GM21528 (cell line): ENCODE measurements at regions not wholly inside any gene's neighbourhood (a gene's known extent, or its start where the extent isn't known, plus 50 kb on each side); places are given as distances from the start of the nearest gene placed in this dataset.
"Not testable (repeated sequence)": the region's sequence is repeated elsewhere in the genome, so short reads cannot be mapped to it uniquely, and the experiment has no call there.

Source experiments
- ATAC-seq: cut with Tn5 transposase; IDR thresholded peaks from one replicate; pipeline ENCODE4 v1.9.1; 2021; ENCODE audit warnings: mild to moderate bottlenecking, moderate library complexity; ENCODE audit not compliant: unreplicated experiment, low FRiP score

- no peak for ATAC-seq
These were observed 1221.7 kb upstream of the SPRY2 start for GRCh38 chr13:81562598-81562997.

GRCh38 chr13:81551036-81551435 lies 1210.1 kb upstream of the SPRY2 start:
- ATAC-seq, result no peak

DNA sequence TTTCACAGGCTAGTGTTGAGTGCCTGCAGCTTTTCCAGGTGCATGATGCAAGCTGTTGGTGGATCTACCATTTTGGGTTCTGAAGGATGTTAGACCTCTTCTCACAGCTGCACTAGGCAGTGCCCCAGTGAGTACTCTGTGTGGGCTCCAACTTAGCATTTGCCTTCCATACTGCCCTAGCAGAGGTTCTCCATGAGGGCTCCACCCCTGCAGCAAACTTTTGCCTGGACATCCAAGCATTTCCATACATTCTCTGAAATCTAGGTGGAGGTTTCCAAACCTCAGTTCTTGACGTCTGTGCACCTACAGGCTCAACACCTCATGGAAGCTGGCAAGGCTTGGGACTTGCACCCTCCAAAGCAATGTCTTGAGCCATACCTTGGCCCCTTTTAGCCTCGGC lies 1205.4 kb upstream of the SPRY2 start:
- not testable (repeated sequence) for ATAC-seq

DNA sequence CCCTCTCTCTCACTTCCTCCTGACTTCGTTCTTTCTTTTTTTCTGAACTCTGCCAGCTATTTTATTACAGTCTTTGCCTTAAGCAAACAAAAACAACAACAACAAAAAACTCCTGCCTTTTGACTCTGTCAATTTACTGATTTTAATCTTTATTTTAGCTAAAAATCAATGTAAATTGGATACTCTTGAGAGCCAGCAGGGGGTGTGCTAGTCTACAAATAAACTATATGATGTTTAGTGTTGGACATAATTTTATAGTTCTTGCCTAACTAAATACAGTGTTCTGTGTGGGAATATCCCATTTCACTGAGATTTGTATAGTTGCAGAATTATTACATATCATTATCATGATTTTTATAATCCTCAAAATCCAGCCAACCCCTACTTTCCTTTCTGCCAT lies 1199.9 kb upstream of the SPRY2 start:
- ATAC-seq, result no peak

DNA sequence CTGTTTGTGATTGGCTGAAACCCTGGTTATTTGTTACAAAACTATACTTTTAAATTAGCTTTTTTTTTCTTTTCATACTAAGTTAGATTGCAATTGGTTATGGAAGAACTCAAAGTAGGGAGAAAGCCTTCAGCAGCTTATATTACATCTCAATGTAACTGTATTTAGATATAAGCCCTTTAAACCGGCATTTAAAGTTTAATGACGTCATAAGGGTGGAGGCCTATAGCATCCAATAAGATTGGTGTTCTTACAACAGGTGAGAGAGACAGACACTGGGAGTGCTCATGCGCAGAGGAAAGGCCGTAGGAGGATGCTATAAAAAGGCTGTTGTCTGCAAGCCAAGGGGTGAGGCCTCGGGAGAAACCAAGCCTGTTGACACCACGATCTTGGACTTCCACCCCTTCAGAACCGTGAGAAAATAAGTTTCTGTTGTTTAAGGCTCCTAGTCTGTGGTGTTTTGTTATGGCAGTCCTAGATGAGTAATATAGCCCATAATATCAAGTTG lies 1198.8 kb upstream of the SPRY2 start:
- ATAC-seq, result no peak

DNA sequence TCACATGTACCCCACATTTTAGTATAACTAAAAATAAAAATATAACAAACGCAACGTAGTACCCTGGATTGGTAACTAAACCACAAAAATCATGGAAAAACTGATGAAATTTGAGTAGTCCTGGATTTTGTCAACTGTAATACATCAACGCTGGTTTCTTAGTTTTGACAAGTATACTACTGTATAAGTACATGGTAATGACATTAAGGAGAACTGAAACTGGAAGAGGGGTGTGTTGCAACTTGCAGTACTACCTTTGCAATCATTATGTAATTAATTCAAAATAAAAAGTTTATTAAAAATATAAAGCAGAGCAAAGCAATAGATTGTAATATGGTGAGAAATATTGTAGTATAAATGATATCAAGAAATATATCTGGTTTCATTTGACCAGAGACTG lies 1158.0 kb upstream of the SPRY2 start:
- ATAC-seq, result no peak

GRCh38 chr13:81493144-81493543 lies 1152.2 kb upstream of the SPRY2 start:
- no peak for ATAC-seq

- no peak for ATAC-seq
These were observed 1151.5 kb upstream of the SPRY2 start for GRCh38 chr13:81492449-81492848.

GRCh38 chr13:81488021-81488420 lies 1147.1 kb upstream of the SPRY2 start:
- ATAC-seq, result no peak

DNA sequence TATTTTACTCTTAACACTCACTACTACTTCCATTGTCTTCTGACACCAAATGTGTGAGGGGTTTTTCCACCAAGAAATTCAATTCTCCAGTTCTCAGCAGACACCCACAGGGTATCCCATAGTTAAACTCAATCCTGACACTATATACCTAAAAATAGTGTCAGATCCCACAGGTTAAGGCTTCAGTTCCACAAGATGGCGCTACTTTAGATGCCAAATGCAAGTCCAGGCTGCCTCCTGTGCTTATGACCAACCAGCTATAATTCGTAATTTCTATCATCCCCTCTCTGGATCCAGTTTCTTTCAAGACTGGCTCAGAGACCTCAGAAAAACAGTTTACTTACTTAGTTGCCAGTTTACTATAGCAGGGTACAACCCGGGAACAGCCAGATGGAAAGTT lies 1146.2 kb upstream of the SPRY2 start:
- ATAC-seq, result no peak

DNA sequence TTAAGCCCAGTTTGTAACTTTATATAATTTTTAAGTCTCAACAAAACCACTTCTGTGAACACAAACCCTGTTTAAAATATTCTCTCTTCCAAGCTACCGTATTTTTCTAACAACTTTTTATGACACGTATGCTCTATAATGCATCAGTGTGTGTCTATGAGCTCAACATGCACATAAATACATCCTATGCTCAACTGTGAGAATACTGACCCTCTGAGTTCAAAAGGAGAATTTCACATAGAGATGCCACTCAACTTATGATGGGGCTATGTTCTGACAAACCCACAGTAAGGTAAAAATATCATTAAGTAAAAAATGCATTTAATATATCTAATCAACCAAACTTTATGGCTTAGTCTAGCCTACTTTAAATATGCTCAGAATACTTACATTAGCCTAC lies 1139.7 kb upstream of the SPRY2 start:
- ATAC-seq, result no peak

DNA sequence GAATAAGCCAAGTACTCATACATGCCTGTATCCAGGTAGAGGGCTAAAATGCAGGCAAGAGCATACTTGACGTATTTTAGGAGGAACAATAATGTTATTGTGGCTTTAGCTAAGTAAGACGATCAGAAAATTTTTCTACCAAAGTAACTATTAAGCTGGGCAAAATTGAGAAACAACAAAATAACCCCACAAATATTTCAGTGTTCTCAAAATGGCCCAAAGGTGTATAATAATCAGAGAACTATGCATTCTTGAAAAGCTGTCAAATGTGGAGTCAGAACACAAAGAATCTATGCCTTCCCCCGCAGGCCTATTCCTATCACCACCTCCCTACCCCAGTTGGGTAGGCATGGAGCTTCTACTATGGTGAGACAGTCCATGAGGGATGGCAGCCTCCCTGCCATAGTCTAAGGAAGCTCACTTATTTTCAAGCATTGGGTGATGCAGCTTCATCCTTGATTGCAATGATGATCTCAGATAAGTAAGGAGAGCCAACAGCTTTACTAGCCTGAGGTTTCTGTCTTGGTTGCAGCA lies 1132.5 kb upstream of the SPRY2 start:
- no peak for ATAC-seq

DNA sequence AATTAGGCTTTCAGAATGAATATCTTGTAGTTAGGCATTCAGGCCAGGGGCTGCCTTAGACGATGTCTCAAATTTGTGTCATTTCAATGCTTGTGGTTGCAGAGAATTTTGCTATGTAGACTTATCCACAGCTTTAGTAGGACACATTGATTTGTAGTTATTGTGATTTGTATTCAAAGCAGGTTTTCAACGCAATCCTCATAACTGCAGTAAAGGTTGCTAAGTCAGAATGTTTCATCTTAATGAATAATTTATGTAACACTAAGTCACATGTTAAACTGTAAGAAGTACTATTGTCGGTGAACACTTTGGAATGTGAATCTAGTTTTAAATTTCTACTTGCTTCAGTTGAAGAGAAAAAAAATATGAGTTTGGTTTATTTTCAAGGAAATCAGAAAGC lies 1117.2 kb upstream of the SPRY2 start:
- no peak for ATAC-seq

DNA sequence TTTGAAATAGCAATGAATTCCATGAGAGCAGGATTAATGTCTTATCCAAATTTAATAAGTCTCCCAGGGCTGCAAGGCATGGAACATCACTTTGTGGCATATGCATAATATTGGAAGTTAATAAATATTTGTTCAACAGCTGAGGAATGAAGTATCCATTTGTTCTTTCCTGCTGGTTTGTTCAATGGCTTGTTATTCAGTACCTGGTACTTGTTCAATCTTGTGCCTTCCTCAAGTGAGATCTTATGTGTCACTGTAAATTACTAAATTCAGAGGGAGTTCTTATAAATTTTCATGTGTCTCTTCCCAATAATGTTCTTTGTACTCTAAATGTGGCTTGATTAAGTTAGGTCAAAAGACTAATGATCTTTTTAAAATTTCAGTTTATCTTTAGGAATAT lies 1105.5 kb upstream of the SPRY2 start:
- no peak for ATAC-seq

GRCh38 chr13:81442904-81443303 lies 1102.0 kb upstream of the SPRY2 start:
- no peak for ATAC-seq

DNA sequence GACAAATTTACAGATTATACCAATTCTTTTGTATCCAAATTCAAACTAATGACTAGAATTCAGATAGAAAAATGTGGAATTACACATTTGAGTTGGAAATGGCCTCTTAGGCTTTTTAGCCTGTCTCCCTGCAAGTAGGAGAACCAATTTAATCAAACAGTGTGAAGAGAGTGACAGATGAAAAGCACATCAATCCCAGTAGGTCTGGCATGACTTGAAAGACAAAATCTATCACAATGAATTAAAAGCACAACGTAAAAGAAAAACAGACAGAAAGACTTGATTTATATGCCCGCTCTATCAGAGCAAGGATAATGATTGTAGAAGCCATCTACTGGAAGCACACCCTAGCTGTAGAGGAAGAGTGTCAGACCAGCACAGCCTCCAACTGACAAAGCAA lies 1084.4 kb upstream of the SPRY2 start:
- no peak for ATAC-seq

- ATAC-seq, result no peak
These were observed 1068.4 kb upstream of the SPRY2 start for GRCh38 chr13:81409284-81409683.

DNA sequence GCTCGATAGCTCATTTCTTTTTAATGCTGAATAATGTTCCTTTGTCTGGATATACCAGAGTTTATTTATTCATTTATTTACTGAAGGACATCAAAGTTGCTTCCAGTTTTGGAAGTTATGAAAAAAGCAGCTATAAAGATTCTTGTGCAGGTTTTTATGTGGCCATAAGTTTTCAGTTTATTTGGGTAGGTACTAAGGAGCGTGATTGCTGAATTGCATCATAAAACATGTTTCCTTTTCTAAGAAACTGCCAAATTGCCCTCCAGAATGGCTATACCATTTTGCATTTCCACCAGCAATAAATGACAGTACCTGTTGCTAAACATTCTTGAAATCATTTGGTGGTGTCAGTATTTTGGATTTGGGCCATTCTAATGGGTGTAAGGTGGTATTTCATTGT lies 1067.7 kb upstream of the SPRY2 start:
- no peak for ATAC-seq

DNA sequence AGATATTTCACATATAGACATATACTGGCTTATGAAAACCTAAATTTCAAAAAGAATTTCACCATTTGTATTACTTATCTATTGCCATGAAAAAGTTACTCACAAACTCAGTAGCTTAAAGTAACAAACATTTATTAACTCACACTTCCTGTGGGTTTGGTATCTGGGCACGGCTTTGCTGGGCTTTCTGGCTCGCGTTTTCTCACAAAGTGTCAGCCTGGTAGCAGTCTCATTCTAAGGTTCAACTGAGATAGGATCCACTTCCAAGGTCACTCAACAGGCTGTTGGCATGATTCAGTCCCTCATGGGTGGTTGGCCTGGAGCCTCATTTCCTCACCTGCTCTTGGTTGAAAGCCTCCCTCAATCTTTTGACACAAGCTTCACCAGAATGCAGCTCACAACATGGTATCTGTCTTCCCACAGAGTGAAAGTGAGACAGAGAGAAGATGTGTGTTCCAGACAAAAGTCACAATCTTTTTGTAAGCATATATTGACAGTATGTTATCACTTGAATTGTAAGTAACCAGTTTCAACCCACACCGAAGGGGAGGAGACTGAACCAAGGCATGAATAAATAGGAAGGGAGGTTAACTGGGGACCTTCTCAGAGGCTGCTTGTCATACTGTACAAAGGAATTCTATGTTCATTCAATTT lies 1065.8 kb upstream of the SPRY2 start:
- peak; percentile 93 for ATAC-seq

DNA sequence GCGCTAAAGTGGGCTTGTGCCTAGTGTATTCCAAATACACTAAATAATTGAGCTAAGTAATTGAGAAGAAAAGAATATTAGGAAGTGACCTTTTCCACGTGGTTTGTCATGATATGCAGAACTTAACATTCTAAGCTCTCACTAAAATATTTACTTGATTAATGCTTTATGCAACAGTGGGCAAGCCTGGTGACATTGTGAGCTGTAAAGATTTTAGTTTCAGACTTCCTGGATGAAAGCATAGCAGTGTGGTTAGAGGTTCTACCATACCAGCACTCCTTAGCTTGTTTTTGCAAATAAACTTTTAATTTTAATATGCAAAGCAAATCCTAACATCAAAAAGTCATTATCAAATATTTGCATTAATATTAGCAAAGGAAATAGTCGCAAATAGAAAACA lies 1065.1 kb upstream of the SPRY2 start:
- no peak for ATAC-seq

- ATAC-seq, result no peak
These were observed 1055.3 kb upstream of the SPRY2 start for GRCh38 chr13:81396192-81396591.

DNA sequence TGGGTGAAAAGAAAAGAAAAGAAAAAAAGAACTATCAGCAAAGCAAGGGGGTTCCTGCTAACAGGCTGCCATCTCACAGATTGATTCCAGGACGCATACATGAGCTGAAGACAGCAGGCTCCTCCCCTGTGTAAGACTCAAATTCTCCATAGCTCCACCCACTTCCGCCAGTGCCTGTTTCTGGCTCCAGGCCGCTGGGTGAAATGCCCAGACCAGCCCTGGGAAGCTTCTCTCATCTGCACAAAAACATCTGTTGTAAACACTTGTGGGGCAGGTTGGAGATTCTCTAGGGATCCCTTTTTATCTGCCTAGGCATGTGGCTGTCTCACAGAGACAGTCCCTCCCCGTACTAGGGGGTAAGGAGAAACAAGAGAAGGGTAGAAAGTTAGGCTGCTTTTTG lies 1054.4 kb upstream of the SPRY2 start:
- no peak for ATAC-seq

GRCh38 chr13:81394640-81395039 lies 1053.7 kb upstream of the SPRY2 start:
- no peak for ATAC-seq
